ENCODE measurements at regions not wholly inside any gene's neighbourhood (a gene's known extent, or its start where the extent isn't known, plus 50 kb on each side); places are given as distances from the start of the nearest gene placed in this dataset.
"Not testable (repeated sequence)": the region's sequence is repeated elsewhere in the genome, so short reads cannot be mapped to it uniquely, and the experiment has no call there.

DNA sequence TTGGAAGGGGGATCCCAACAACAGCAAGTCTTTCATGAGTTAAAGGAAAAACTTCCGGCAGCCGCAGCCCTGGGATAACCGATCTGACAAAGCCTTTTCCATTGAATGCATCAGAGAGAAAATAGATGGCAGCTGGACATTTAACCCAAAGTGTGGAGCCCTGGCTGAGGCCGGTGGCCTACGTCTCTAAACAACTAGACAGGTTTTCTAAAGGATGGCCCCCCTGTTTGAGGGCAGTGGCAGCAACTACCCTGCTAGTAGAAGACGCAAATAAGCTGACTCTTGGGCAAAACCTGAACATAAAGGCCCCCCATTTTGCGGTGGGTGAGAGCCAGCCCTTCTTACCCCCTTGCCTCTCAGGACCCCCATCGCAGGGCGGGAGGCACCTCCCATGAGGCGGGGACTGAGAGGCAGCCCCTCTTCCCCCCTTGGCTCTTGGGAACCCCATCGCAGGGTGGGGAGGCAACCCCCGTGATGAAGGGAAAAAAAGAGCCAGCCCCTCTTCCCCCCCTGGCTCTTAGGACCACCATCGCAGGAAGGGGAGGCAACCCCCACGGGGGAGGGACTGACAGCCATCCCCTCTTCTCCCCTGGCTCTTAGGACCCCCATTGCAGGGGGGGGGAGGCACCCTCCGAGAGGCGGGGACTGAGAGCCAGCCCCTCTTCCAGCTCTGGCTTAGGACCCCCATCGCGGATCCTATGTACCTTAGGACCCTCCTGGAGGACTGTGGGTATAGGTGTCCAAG, 2422.9 kb upstream of the PCDH20 start:
- TF ChIP-seq EZH2phosphoT487 (IDR thresholded peaks at IDR 0.05; ENCODE audit: low read length) (no peak), EZH2 (optimal IDR thresholded peaks at IDR 0.05; ENCODE audit: low read depth, low read length) (no peak)
- TF ChIP-seq, protein P1, sequence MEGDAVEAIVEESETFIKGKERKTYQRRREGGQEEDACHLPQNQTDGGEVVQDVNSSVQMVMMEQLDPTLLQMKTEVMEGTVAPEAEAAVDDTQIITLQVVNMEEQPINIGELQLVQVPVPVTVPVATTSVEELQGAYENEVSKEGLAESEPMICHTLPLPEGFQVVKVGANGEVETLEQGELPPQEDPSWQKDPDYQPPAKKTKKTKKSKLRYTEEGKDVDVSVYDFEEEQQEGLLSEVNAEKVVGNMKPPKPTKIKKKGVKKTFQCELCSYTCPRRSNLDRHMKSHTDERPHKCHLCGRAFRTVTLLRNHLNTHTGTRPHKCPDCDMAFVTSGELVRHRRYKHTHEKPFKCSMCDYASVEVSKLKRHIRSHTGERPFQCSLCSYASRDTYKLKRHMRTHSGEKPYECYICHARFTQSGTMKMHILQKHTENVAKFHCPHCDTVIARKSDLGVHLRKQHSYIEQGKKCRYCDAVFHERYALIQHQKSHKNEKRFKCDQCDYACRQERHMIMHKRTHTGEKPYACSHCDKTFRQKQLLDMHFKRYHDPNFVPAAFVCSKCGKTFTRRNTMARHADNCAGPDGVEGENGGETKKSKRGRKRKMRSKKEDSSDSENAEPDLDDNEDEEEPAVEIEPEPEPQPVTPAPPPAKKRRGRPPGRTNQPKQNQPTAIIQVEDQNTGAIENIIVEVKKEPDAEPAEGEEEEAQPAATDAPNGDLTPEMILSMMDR (IDR thresholded peaks at IDR 0.05; ENCODE audit: low read length) = no peak
- H3K4me2 ChIP-seq (ENCODE audit: low read depth, low read length) = no peak overlapping the region
- no peaks in the 10 kb centered on the region for H3K4me1 ChIP-seq (ENCODE audit: low read length)
- no peak for DNase-seq
- no peaks in the 10 kb centered on the region for H3K36me3 ChIP-seq (replicated peaks; ENCODE audit: insufficient read depth, low read length)
- H2AFZ ChIP-seq (ENCODE audit: low read length) = no peak overlapping the region
- no peak overlapping the region for H3K9ac ChIP-seq (ENCODE audit: low read length)
- no peaks in the 10 kb centered on the region for H3K9me3 ChIP-seq (replicated peaks; ENCODE audit: insufficient read depth, low read length)
- no peak overlapping the region for H3K27ac ChIP-seq (ENCODE audit: low read length)
- no peaks in the 10 kb centered on the region for H4K20me1 ChIP-seq (ENCODE audit: insufficient read depth, low read length)
- no peak overlapping the region for H3K4me3 ChIP-seq (ENCODE audit: low read length)
- H3K9me2 ChIP-seq (replicated peaks; ENCODE audit: insufficient read depth, low read length) = no peaks in the 10 kb centered on the region
- no peaks in the 10 kb centered on the region for H3K27me3 ChIP-seq (replicated peaks; ENCODE audit: insufficient read depth, low read length)
- H3K79me2 ChIP-seq (ENCODE audit: low read length) = no peaks in the 10 kb centered on the region
- H3F3A ChIP-seq (ENCODE audit: insufficient read depth, low read length) = no peaks in the 10 kb centered on the region

DNA sequence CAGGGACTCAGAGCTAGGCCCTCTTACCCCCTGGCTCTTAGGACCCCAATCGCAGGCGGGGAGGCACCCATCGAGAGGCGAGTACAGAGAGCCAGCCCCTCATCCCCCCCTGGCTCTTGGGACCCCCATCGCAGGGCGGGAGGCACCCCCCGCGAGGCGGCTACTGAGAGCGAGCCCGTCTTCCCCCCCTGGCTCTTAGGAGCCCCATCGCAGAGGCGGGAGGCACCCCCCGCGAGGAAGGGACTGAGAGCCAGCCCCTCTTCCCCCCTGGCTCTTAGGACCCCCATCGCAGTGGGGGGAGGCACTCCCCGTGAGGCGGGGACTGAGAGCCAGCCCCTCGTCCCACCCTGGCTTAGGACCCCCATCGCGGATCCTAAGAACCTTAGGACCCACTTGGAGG, 2422.1 kb upstream of the PCDH20 start:
- not testable (repeated sequence) for H3K4me1 ChIP-seq (ENCODE audit: low read length); H3K9me2 ChIP-seq (replicated peaks; ENCODE audit: insufficient read depth, low read length); H3K79me2 ChIP-seq (ENCODE audit: low read length); DNase-seq; H4K20me1 ChIP-seq (ENCODE audit: insufficient read depth, low read length); H3K27ac ChIP-seq (ENCODE audit: low read length); H3K4me2 ChIP-seq (ENCODE audit: low read depth, low read length); H3K27me3 ChIP-seq (replicated peaks; ENCODE audit: insufficient read depth, low read length); H3K9ac ChIP-seq (ENCODE audit: low read length); H3K4me3 ChIP-seq (ENCODE audit: low read length); H3K36me3 ChIP-seq (replicated peaks; ENCODE audit: insufficient read depth, low read length); H3F3A ChIP-seq (ENCODE audit: insufficient read depth, low read length); H2AFZ ChIP-seq (ENCODE audit: low read length); H3K9me3 ChIP-seq (replicated peaks; ENCODE audit: insufficient read depth, low read length)

DNA sequence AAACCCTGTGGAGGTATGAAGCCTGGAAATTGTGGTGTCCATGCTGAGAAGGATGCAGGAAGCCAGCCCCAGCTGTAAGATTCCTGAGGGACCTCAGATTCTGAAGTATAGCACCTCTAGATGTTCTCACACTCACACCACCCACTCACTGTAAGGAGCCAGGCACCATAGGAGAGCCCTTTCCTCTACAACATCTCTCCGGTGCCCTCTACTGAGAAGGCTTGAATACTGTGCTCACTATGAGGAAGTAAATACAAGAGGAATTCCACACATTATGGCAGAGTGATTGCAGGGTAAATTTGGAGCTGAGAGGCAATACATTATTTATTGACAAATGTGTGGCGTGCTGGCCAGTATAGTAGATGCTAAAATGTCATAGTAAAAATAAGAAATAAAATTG, 2414.0 kb upstream of the PCDH20 start:
- H3K36me3 ChIP-seq (replicated peaks; ENCODE audit: insufficient read depth, low read length); H3K27ac ChIP-seq (ENCODE audit: low read length); H4K20me1 ChIP-seq (ENCODE audit: insufficient read depth, low read length); H2AFZ ChIP-seq (ENCODE audit: low read length); H3K4me2 ChIP-seq (ENCODE audit: low read depth, low read length); H3K9me2 ChIP-seq (replicated peaks; ENCODE audit: insufficient read depth, low read length); DNase-seq; H3F3A ChIP-seq (ENCODE audit: insufficient read depth, low read length); H3K4me1 ChIP-seq (ENCODE audit: low read length); H3K79me2 ChIP-seq (ENCODE audit: low read length); H3K9me3 ChIP-seq (replicated peaks; ENCODE audit: insufficient read depth, low read length); H3K4me3 ChIP-seq (ENCODE audit: low read length); H3K9ac ChIP-seq (ENCODE audit: low read length); H3K27me3 ChIP-seq (replicated peaks; ENCODE audit: insufficient read depth, low read length): not testable (repeated sequence)

DNA sequence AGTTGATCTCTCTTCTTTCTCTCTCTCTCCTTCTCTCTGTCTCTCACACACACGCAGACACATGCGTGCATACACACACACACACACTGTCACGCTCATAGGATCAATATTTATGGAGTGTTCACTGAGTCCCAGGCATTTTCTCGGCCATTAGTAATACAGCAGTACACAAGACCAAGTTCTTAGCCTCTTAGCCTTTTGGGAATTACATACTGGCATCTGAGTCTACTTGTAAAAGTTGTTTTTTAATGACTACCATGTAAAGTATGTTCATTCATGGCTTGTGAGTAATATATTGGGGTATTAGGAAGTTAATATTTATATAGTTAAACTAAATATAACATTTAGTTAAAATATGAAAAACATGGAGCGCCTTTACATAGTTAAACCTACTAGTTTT, 2406.1 kb upstream of the PCDH20 start:
- not testable (repeated sequence) for H3K36me3 ChIP-seq (replicated peaks; ENCODE audit: insufficient read depth, low read length); H3K9ac ChIP-seq (ENCODE audit: low read length)

DNA sequence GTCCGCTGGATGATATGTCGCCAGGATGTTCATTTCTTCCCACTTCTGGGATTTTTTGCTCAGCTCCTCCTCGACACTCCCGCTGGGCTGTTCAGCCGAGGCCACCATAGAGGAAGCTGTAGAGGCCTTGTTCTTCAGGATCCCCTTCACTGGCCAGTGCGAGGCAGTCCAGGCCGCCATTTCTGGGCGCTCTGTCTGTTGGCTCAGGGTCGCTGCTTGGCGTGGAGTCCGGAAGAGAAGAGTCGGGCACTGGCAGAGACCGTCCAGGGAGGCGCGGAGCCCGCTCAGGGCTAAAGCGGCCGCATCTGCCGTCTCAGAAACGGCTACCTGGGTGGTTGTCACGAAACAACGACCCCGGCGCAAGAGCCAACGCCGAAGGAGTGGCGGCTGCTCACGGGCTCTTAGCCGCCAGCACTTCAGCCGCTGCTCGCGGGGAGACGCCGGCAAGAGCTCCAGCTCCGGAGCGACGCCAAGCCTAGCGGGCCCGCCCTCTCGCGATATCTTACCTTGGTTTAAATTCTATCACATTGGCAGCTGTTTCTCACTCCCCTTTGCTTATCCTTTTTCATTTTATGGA, 2395.9 kb upstream of the PCDH20 start:
- not testable (repeated sequence) for H3F3A ChIP-seq (ENCODE audit: insufficient read depth, low read length); H3K9ac ChIP-seq (ENCODE audit: low read length); H3K4me2 ChIP-seq (ENCODE audit: low read depth, low read length); DNase-seq; H2AFZ ChIP-seq (ENCODE audit: low read length); H3K9me3 ChIP-seq (replicated peaks; ENCODE audit: insufficient read depth, low read length); H3K4me3 ChIP-seq (ENCODE audit: low read length); H4K20me1 ChIP-seq (ENCODE audit: insufficient read depth, low read length); H3K27ac ChIP-seq (ENCODE audit: low read length); H3K36me3 ChIP-seq (replicated peaks; ENCODE audit: insufficient read depth, low read length); H3K9me2 ChIP-seq (replicated peaks; ENCODE audit: insufficient read depth, low read length); H3K4me1 ChIP-seq (ENCODE audit: low read length); H3K79me2 ChIP-seq (ENCODE audit: low read length); H3K27me3 ChIP-seq (replicated peaks; ENCODE audit: insufficient read depth, low read length)

More for the DNA sequence above, 2406.1 kb upstream of the PCDH20 start:
- H3K4me2 ChIP-seq (ENCODE audit: low read depth, low read length); H3K4me1 ChIP-seq (ENCODE audit: low read length); H3K9me3 ChIP-seq (replicated peaks; ENCODE audit: insufficient read depth, low read length); H3K79me2 ChIP-seq (ENCODE audit: low read length); H4K20me1 ChIP-seq (ENCODE audit: insufficient read depth, low read length); H3K27me3 ChIP-seq (replicated peaks; ENCODE audit: insufficient read depth, low read length); DNase-seq; H3K27ac ChIP-seq (ENCODE audit: low read length); H2AFZ ChIP-seq (ENCODE audit: low read length); H3F3A ChIP-seq (ENCODE audit: insufficient read depth, low read length); H3K4me3 ChIP-seq (ENCODE audit: low read length); H3K9me2 ChIP-seq (replicated peaks; ENCODE audit: insufficient read depth, low read length): not testable (repeated sequence)

DNA sequence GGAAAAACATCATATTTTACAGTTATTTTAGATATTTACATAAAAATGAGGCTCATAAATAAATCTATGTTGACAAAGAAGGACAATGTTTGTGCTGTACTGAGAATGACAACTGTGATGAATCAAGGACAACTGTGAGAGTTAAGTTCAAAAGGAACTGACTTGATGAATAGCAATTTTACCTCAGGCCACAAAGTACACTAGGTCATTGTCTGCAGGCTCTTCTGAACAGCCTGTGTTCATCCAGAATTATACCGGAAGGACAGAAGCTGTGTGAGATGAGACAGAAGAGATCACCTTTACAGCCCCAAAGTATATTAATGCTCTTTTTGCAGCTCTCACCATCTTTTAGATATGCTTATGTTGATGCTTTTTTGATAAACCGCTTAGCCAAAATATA, 2375.5 kb upstream of the PCDH20 start:
- DNase-seq; H3K4me2 ChIP-seq (ENCODE audit: low read depth, low read length); H2AFZ ChIP-seq (ENCODE audit: low read length); H3K36me3 ChIP-seq (replicated peaks; ENCODE audit: insufficient read depth, low read length); H3K4me1 ChIP-seq (ENCODE audit: low read length); H3F3A ChIP-seq (ENCODE audit: insufficient read depth, low read length); H3K9ac ChIP-seq (ENCODE audit: low read length); H3K79me2 ChIP-seq (ENCODE audit: low read length); H3K27me3 ChIP-seq (replicated peaks; ENCODE audit: insufficient read depth, low read length); H3K9me3 ChIP-seq (replicated peaks; ENCODE audit: insufficient read depth, low read length); H3K27ac ChIP-seq (ENCODE audit: low read length); H3K4me3 ChIP-seq (ENCODE audit: low read length); H3K9me2 ChIP-seq (replicated peaks; ENCODE audit: insufficient read depth, low read length); H4K20me1 ChIP-seq (ENCODE audit: insufficient read depth, low read length): not testable (repeated sequence)

All from MM.1S (cell line).